ENCODE measurements at regions not wholly inside any gene's neighbourhood (a gene's known extent, or its start where the extent isn't known, plus 50 kb on each side); places are given as distances from the start of the nearest gene placed in this dataset.
"Not testable (repeated sequence)": the region's sequence is repeated elsewhere in the genome, so short reads cannot be mapped to it uniquely, and the experiment has no call there.

- DNase-seq: not testable (repeated sequence)
These were observed 207.8 kb downstream of the USP6NL start for GRCh38 chr10:11403646-11404045.

DNA sequence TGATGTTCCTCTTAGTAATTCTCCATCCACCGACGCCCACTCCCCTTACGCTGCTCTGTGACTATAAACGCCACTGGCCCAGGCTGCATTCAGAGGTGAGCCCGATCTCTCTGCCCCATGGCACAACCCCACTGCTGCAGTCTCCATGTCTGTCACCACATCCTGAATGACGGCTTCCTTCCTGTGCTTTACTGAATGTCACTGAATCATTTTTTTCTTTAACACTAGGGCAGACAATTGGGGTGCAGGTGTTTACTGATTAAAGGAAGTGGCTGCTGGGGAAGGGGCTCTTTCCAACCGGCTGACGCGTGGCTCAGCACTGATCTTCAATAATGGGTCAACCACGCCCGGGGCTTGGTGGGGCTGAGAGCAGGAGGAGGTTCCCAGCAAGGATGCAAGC is 208.3 kb downstream of the USP6NL start:
- DNase-seq: peak; percentile 55

DNA sequence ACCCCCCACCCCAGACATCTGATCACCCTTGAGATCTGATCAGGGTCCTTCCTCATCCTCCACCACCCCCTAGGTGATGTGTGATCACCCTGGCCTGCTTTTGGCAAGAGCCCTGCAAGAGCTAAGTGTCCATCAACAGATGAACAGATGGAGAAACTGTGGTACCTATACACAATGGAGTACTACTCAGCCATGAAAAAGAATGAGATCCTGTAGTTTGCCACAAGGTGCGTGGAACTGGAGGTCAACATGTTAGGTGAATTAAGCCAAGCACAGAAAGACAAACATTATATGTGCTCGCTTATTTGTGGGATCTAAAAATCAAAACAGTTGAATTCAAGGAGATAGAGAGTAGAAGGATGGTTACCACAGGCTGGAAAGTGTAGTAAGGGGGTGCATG is 209.1 kb downstream of the USP6NL start:
- DNase-seq: no peak

DNA sequence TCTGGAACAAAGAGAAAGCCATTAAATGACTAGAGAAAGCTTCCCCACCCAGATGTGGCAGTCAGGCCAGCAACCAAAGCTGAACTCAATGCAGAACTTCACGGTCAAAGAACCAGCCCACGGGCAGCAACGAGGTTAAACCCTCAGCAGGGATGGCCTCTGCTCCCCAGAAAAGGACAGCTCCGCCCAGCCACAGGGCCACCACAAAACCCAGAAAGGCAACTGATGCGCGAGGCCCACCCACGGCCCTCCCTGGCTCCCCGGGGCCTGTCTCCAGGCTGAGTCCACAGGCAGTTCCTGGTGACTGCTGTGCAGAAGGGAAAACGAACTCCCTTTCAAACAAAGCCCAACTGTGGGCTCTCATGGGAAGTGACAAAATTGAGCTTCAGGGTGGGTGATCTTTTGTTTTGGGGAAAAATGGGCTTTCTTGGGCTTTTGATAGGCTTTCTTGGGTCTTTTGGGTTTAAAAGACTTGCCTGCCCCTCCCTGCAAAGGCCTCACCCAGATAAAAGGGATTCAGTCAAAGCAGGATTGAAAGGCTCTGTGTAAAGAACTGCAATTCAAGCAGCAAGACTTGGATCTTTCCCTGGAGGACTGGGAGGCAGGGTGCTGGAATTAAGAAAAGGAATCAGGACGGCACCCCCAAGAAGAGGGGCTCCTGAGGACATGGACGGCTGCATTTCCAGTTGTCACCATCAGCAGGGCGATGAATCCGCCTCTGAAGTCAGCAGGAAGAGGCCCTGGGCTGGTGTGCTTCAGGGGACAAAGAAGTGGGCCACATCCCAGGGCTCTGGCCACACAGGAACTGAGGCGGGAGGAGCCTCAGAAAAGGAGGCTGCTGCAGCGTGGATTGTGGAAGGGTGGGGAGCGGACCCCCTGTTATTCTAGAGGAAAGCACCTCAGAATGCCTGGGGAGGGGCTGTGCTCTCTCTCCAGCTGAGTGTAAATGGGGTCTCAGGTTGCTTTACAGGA is 209.9 kb downstream of the USP6NL start:
- peak; percentile 9 for DNase-seq

GRCh38 chr10:11397980-11398580 is 213.4 kb downstream of the USP6NL start:
- DNase-seq: no peak

- DNase-seq: no peak
These were observed 214.1 kb downstream of the USP6NL start for GRCh38 chr10:11397077-11397965.

- no peak for DNase-seq
These were observed 215.0 kb downstream of the USP6NL start for GRCh38 chr10:11396311-11396955.

- DNase-seq: no peak
These were observed 215.7 kb downstream of the USP6NL start for GRCh38 chr10:11395581-11396310.

DNA sequence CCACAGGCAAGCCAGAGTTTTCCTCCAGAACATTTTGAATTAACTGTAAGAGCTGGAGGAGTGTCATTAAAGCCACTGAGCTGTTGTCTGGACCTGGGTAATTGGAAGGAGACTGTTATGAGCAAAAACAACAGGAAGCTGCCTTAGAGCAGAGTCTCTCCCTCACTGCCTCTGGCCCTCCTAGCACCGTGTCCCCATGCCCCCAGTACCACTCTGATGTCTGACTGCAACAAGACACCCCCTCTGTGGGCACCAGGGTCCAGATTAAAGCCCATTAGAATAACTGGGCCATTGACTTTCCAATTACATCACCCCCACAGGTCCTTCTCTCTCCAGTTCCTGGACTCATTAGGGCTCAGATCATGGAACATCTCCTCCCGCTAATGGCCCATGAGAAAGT is 216.3 kb downstream of the USP6NL start:
- DNase-seq: no peak

- no peak for DNase-seq
These were observed 217.6 kb downstream of the USP6NL start for GRCh38 chr10:11393858-11394257.

DNA sequence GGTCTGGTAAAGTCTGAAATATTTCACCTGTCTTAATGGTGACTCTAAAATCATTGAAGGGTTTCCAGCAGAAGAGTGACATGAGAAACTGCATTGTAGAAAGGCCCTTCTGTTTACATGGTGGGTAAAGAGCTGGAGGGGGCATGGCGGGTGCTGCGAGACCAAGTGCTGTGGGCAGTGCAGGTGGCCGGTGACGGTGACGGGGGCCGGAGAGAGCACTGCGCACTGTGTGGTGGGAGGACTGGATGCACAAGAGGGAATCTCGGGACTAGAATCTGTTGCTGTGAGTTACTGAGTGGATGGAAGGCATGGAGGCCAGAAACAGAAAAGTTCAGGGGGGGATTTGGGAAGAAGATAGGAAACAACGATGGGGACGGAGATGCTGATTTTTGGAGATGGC is 218.7 kb downstream of the USP6NL start:
- no peak for DNase-seq

- no peak for DNase-seq
These were observed 222.5 kb downstream of the USP6NL start for GRCh38 chr10:11388996-11389395.

- no peak for DNase-seq
These were observed 223.8 kb downstream of the USP6NL start for GRCh38 chr10:11387551-11388222.

- no peak for DNase-seq
These were observed 224.4 kb downstream of the USP6NL start for GRCh38 chr10:11387044-11387443.

All from activated effector memory CD4-positive, alpha-beta T cell treated with Interleukin-2 at 50 U/mL for 16 hours (primary cell).